ENCODE measurements at regions not wholly inside any gene's neighbourhood (a gene's known extent, or its start where the extent isn't known, plus 50 kb on each side); places are given as distances from the start of the nearest gene placed in this dataset.

GRCh38 chrX:124960454-124960853 lies 359.2 kb upstream of the TEX13C start (continued):
- no peak for TF ChIP-seq YY1 (IDR thresholded peaks at IDR 0.05)
- no peak for TF ChIP-seq RXRA (IDR thresholded peaks at IDR 0.05)
- no peak for TF ChIP-seq TAF1 (conservative IDR thresholded peaks at IDR 0.05)
- TF ChIP-seq FOXA2 (IDR thresholded peaks at IDR 0.05): no peak

GRCh38 chrX:124963717-124964116 lies 356.0 kb upstream of the TEX13C start, which contains the start of gene TENM1:
TSS of gene TENM1 (minus strand) at chrX:124963817.
- 67% methylated on average over 2 of the region's 2 CpGs for WGBS
- no peak for TF ChIP-seq JUND (IDR thresholded peaks at IDR 0.05)
- no peak within 1 kb of the TSS for H3K9ac ChIP-seq (ENCODE audit: low read depth in 1 of 2, low read length in 2 of 2)
- DNase-seq (ENCODE audit: low spot score): no peak
- H3K9me3 ChIP-seq (ENCODE audit: control insufficient read depth in 4 of 4, low read length in 3 of 4): no peaks in the 10 kb centered on the region
- H3K36me3 ChIP-seq (ENCODE audit: control insufficient read depth in 4 of 4, insufficient read depth in 3 of 4, low read depth in 1 of 4, low read length in 3 of 4): no peaks in the 10 kb centered on the region
- no peaks in the 10 kb centered on the region for H3K4me1 ChIP-seq (ENCODE audit: control insufficient read depth in 4 of 4, insufficient read depth in 4 of 4, low read length in 3 of 4)
- no peaks in the 10 kb centered on the region for H3K27me3 ChIP-seq (ENCODE audit: control insufficient read depth in 4 of 4, insufficient read depth in 4 of 4, low read length in 3 of 4)
- no peak within 1 kb of the TSS for H3K4me3 ChIP-seq (ENCODE audit: low read depth in 1 of 3, low read length in 3 of 3)
- H3K27ac ChIP-seq (ENCODE audit: low read depth in 1 of 2, low read length in 2 of 2): no peak within 1 kb of the TSS

- Histone ChIP-seq H3K4me1 (ENCODE audit: control insufficient read depth in 4 of 4, insufficient read depth in 4 of 4, low read length in 3 of 4) (no peaks in the 10 kb centered on the region), H3K27ac (ENCODE audit: low read depth in 1 of 2, low read length in 2 of 2) (no peak overlapping the region), H3K9me3 (ENCODE audit: control insufficient read depth in 4 of 4, low read length in 3 of 4) (no peaks in the 10 kb centered on the region), H3K27me3 (ENCODE audit: control insufficient read depth in 4 of 4, insufficient read depth in 4 of 4, low read length in 3 of 4) (no peaks in the 10 kb centered on the region), H3K4me3 (ENCODE audit: low read depth in 1 of 3, low read length in 3 of 3) (no peak overlapping the region), H3K9ac (ENCODE audit: low read depth in 1 of 2, low read length in 2 of 2) (no peak overlapping the region), H3K36me3 (ENCODE audit: control insufficient read depth in 4 of 4, insufficient read depth in 3 of 4, low read depth in 1 of 4, low read length in 3 of 4) (no peaks in the 10 kb centered on the region)
- DNase-seq (ENCODE audit: low spot score): no peak
- TF ChIP-seq MAX (IDR thresholded peaks at IDR 0.05): no peak
- no peak for TF ChIP-seq EGR1 (IDR thresholded peaks at IDR 0.05; ENCODE audit: low read depth in 2 of 2)
- no peak for TF ChIP-seq REST (IDR thresholded peaks at IDR 0.05)
- no peak for TF ChIP-seq SP1 (IDR thresholded peaks at IDR 0.05)
- no peak for TF ChIP-seq YY1 (IDR thresholded peaks at IDR 0.05)
- no peak for TF ChIP-seq FOXA2 (IDR thresholded peaks at IDR 0.05)
- TF ChIP-seq NR2F2 (IDR thresholded peaks at IDR 0.05): no peak
- no peak for TF ChIP-seq RAD21 (IDR thresholded peaks at IDR 0.05)
- TF ChIP-seq GABPA (IDR thresholded peaks at IDR 0.05 in 1 of 2, conservative IDR thresholded peaks at IDR 0.05 in 1 of 2): no peak
- TF ChIP-seq HNF4G (IDR thresholded peaks at IDR 0.05): no peak
- TF ChIP-seq RXRA (IDR thresholded peaks at IDR 0.05): no peak
- TF ChIP-seq JUND (IDR thresholded peaks at IDR 0.05): no peak
- TF ChIP-seq FOXA1 (IDR thresholded peaks at IDR 0.05): no peak
- TF ChIP-seq CTCF (IDR thresholded peaks at IDR 0.05; ENCODE audit: low read depth, low read length, missing input control): no peak
- no peak for TF ChIP-seq HNF4A (conservative IDR thresholded peaks at IDR 0.05)
- TF ChIP-seq ATF3 (IDR thresholded peaks at IDR 0.05): no peak
- no peak for TF ChIP-seq TAF1 (conservative IDR thresholded peaks at IDR 0.05)
- 97% methylated on average over 3 of the region's 3 CpGs for WGBS
Observed at GRCh38 chrX:124975456-124975855, 344.2 kb upstream of the TEX13C start.
